GM12864 (cell line): ENCODE measurements at regions not wholly inside any gene's neighbourhood (a gene's known extent, or its start where the extent isn't known, plus 50 kb on each side); places are given as distances from the start of the nearest gene placed in this dataset.

ENCODE experiments used
- DNase-seq: peaks from one replicate; pipeline ENCODE4 v3.0.0-alpha.2; 2011; ENCODE audit warnings: low read depth
- H3K4me3 ChIP-seq: 2 replicates; pipeline ENCODE4 v1.5.1; 2011; ENCODE audit warnings: mild to moderate bottlenecking, low read depth, low read length, control low read depth
- CTCF ChIP-seq: IDR thresholded peaks from 2 replicates; pipeline ENCODE4 v1.5.1; 2011; ENCODE audit warnings: low read depth, mild to moderate bottlenecking, moderate library complexity, low read length, control low read depth, inconsistent platforms; ENCODE audit errors: missing control alignments

GRCh38 chr15:100829457-100829856 lies 50.2 kb upstream of the ALDH1A3 start:
- DNase-seq: no peak
- no peak for TF ChIP-seq CTCF
- no peak overlapping the region for H3K4me3 ChIP-seq
